ENCODE measurements at regions not wholly inside any gene's neighbourhood (a gene's known extent, or its start where the extent isn't known, plus 50 kb on each side); places are given as distances from the start of the nearest gene placed in this dataset.

DNA sequence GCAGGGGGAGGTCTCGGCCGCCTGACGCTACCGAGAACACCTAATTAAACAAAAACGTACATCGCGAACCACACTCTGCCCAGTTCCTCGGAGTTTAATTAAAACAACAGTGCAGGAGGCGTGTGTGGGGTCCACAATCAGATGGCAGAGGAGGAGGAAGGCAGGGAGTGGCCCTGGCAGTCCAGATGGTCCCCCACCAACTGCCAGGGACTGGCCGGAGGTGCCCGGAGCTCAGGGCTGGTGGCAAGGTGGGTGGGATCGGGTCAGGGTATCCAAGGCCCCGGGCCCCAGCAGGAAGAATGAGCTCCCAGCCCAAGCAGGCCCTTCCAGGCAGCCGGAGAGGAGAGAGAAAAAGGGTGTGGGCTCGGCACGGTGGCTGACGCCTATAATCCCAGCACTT lies 71.3 kb downstream of the PTPRS start:
- Mint-ChIP-seq H3K27me3 (ENCODE audit: low read depth in 3 of 3) (peaks cover 0 to 5% (median 0%) of the 10 kb centered on the region in 3 donors), H3K4me1 (peaks cover 0 to 3% of the 10 kb centered on the region in 2 donors), H3K36me3 (no peaks in the 10 kb centered on the region), H3K9me3 (no peaks in the 10 kb centered on the region), H3K4me3 (no peak overlapping the region), H3K27ac (no peak overlapping the region)
- no peak for DNase-seq

DNA sequence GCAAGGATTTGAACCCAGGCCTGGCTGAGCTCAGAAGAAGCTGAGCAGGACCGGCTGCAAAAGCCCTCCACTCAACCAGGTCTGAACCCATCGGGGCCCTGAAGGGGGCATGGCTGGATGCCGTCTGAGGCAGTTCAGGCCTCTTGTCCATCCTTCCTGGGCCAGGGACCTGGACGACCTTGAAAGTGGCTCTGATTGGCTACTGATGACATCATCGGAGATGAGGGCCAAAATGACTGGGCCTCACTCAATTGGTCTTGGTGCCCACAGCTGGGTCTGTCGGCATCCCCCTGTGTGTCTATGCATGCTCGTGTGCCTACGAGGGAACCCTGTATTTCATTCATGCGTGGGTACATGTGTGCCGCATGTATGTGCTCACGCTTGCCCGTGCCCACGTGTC lies 71.8 kb downstream of the PTPRS start:
- H3K9me3 Mint-ChIP-seq = no peaks in the 10 kb centered on the region
- H3K27ac Mint-ChIP-seq = no peak overlapping the region
- no peak for DNase-seq
- H3K4me3 Mint-ChIP-seq = no peak overlapping the region
- H3K27me3 Mint-ChIP-seq (ENCODE audit: low read depth in 3 of 3) = peaks cover 0 to 5% (median 0%) of the 10 kb centered on the region in 3 donors
- peaks cover 0 to 3% of the 10 kb centered on the region in 2 donors for H3K4me1 Mint-ChIP-seq
- no peaks in the 10 kb centered on the region for H3K36me3 Mint-ChIP-seq

DNA sequence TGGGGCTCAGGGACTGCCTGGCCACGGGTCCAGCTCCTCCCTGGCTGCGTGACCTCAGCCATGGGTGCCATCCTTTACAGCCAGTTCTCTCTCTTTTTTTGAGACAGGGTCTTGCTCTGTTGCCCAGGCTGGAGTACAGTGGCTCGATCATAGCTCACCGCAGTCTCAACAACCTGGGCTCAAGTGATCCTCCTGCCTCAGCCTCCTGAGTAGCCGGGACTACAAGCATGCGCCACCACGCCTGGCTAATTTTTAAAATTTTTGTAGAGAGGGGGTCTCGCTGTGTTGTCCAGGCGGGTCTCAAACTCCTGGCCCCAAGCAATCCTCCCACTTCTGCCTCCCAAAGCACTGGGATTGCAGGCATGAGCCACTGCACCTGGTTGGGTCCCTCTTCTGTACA lies 75.4 kb downstream of the PTPRS start:
- no peak overlapping the region for H3K27ac Mint-ChIP-seq
- peaks cover 0 to 5% (median 2%) of the 10 kb centered on the region in 3 donors for H3K27me3 Mint-ChIP-seq (ENCODE audit: low read depth in 3 of 3)
- no peaks in the 10 kb centered on the region for H3K36me3 Mint-ChIP-seq
- no peak for DNase-seq
- H3K4me3 Mint-ChIP-seq = no peak overlapping the region
- no peaks in the 10 kb centered on the region for H3K9me3 Mint-ChIP-seq
- H3K4me1 Mint-ChIP-seq = peaks cover 0 to 3% of the 10 kb centered on the region in 2 donors

DNA sequence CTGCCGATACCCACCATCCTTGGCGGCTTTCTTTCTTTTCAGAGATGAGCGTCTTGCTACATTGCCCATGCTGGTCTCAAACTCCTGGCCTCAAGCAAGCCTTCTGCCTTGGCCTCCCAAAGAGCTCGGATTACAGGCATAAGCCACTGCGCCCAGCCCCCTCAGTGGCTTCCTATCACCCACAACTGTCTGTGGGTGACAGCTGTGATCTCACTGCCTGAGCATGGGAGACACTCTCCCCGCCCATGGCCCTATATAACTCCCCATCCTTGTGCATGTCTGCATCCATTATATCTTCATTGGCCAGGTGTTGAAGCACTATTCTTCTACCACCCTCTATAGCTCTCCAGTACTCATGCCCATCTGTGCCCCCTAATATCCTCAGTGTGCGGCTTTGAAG lies 76.2 kb downstream of the PTPRS start:
- peaks cover 0 to 3% of the 10 kb centered on the region in 2 donors for H3K4me1 Mint-ChIP-seq
- peaks cover 0 to 5% (median 2%) of the 10 kb centered on the region in 3 donors for H3K27me3 Mint-ChIP-seq (ENCODE audit: low read depth in 3 of 3)
- no peak overlapping the region for H3K4me3 Mint-ChIP-seq
- H3K27ac Mint-ChIP-seq = peak overlapping the region in 1 of 6 donors; percentile 25
- no peak for DNase-seq
- no peaks in the 10 kb centered on the region for H3K9me3 Mint-ChIP-seq
- no peaks in the 10 kb centered on the region for H3K36me3 Mint-ChIP-seq

DNA sequence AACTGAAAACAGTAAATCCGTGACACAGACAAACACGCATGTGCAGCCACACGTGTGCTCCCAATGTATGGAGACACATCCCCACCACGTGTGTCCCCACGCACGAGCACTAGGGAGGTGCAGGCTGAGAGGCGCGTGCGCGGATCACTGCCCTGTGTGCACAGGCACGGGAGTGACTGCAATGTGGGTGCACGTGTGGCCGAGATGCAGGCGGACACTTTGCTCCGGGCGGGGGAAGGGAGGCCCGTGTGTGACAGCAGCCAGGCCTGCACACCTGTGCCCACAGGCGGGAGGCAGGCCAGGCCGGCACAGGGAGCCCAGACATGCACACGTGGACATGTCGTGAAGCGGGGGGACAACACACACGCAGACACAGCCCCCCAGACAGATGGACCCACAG lies 77.0 kb downstream of the PTPRS start:
- Mint-ChIP-seq H3K27me3 (ENCODE audit: low read depth in 3 of 3) (peaks cover 0 to 5% (median 2%) of the 10 kb centered on the region in 3 donors), H3K9me3 (no peaks in the 10 kb centered on the region), H3K27ac (no peak overlapping the region), H3K36me3 (no peaks in the 10 kb centered on the region), H3K4me3 (no peak overlapping the region), H3K4me1 (peaks cover 0 to 3% of the 10 kb centered on the region in 2 donors)
- no peak for DNase-seq

DNA sequence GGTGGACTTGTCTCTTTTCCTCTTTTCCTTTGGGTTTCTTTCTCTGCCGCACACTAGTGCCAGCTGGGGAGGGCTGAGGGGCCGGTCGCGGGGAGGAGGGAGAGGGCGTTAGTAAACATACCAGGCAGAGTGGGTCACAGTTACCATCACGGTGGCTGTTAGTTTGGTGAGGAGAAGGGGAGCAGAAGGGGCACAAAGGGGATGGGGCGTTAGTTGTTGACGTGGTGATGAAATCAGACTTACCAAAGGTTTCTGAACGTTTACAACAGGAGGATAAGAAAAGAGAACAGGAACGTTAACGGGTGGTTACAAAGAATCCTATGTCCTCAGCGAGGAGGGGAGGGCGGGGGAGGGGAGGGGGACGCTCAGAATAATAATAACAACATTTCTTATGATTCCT lies 77.9 kb downstream of the PTPRS start:
- no peak overlapping the region for H3K27ac Mint-ChIP-seq
- H3K9me3 Mint-ChIP-seq = no peaks in the 10 kb centered on the region
- peaks cover 0 to 2% (median 2%) of the 10 kb centered on the region in 3 donors for H3K27me3 Mint-ChIP-seq (ENCODE audit: low read depth in 3 of 3)
- no peak for DNase-seq
- peaks cover 0 to 3% of the 10 kb centered on the region in 2 donors for H3K4me1 Mint-ChIP-seq
- no peak overlapping the region for H3K4me3 Mint-ChIP-seq
- no peaks in the 10 kb centered on the region for H3K36me3 Mint-ChIP-seq

DNA sequence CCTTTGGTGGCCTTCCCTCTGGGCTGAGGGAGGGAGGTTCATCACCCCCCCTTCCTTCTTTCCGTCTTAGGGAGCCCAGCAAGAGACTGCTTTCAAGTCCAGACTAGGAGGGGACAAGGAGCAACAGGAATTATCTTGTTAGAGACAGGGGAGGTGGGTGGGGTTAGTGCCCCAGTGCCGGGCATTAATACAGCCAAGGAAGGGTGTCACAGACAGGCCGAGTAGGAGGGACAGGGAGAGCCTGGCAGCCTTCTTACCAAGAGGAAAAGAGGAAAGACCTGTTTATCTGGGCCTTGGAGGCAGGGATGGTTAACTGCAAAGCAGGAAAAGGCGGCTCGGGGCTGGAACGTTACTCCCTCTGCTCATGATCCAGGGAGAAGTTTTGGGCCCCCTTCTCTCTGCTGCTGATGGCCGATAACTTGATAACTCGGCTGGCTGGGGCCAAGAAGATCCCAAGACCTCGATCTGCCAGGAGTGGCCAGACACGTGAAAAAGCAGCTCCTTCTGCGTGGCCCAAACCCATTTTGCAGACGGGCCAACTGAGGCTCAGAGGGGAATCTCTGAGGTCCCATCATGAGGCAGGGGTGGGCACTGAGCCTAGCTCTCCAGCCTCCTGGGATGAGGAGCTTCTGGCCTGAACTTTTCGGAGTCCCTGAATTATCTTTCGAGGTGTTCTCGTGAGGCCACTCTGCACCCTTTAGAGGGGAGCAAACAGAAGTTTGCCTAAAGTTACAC lies 79.3 kb downstream of the PTPRS start:
- Mint-ChIP-seq H3K9me3 (peaks cover 0 to under 1% (median 0%) of the 10 kb centered on the region in 6 donors), H3K36me3 (no peaks in the 10 kb centered on the region), H3K4me3 (no peak overlapping the region), H3K4me1 (peaks cover 0 to 3% of the 10 kb centered on the region in 2 donors), H3K27ac (no peak overlapping the region), H3K27me3 (ENCODE audit: low read depth in 3 of 3) (peaks cover 0 to 2% (median 0%) of the 10 kb centered on the region in 3 donors)
- no peak for DNase-seq

DNA sequence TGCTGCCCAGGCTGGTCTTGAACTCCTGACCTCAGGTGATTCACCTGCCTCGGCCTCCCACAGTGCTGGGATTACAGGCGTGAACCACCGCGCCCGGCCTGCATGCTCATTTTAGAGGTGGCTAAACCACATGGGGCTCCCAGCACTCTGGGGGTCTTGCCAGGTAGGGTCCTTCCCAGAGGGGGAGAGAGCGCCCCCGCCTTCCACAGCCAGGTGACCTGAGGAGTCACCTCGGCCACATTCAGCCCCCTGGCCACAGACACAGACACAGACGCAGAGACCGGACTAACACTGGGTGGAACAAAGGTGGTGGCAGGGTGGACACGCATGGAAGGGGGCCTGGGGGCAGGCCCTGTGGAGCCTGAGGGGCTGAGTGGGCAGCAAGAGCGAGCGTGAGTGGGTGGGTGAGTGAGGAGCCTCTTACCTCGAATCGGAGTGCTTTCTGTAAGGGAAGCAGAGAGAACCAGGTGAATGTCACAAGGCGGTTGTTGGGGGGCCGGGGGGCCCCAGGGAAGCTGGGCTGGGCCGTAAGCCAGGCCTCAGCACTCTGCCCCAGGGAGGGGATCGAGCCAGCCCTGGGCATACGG lies 80.1 kb downstream of the PTPRS start:
- Mint-ChIP-seq H3K27me3 (ENCODE audit: low read depth in 3 of 3) (peaks cover 0 to 2% (median 0%) of the 10 kb centered on the region in 3 donors), H3K4me3 (no peak overlapping the region), H3K9me3 (peaks cover 0 to 8% (median 4%) of the 10 kb centered on the region in 6 donors), H3K27ac (no peak overlapping the region), H3K4me1 (peaks cover 0 to 3% of the 10 kb centered on the region in 2 donors), H3K36me3 (peaks cover 0 to 4% (median 0%) of the 10 kb centered on the region in 3 donors)
- DNase-seq = no peak

DNA sequence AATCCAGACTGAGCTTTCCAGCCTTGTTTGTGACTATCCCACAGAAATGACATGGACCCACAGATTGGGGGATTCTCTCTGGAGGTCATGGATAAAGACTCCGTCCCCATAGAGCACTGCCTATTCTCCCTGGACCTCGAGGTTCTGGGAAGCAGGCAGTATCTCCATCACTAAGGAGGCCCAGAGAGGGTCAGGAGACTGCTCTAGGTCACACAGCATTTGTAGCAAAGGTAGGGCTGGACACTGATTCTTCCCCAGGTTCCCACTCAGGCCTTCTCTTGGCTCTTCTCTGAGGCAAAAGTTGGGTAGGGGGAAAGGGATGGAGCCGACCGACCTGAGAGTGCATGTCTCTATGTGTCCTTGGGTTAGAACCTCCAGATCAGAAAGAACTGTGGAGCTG lies 80.9 kb downstream of the PTPRS start:
- no peak for DNase-seq
- H3K4me3 Mint-ChIP-seq = no peak overlapping the region
- peaks cover 0 to 2% (median 0%) of the 10 kb centered on the region in 3 donors for H3K27me3 Mint-ChIP-seq (ENCODE audit: low read depth in 3 of 3)
- H3K36me3 Mint-ChIP-seq = peaks cover 0 to 4% (median 0%) of the 10 kb centered on the region in 3 donors
- H3K9me3 Mint-ChIP-seq = peaks cover 0 to 15% (median 8%) of the 10 kb centered on the region in 6 donors
- peaks cover 0 to 3% of the 10 kb centered on the region in 2 donors for H3K4me1 Mint-ChIP-seq
- no peak overlapping the region for H3K27ac Mint-ChIP-seq

DNA sequence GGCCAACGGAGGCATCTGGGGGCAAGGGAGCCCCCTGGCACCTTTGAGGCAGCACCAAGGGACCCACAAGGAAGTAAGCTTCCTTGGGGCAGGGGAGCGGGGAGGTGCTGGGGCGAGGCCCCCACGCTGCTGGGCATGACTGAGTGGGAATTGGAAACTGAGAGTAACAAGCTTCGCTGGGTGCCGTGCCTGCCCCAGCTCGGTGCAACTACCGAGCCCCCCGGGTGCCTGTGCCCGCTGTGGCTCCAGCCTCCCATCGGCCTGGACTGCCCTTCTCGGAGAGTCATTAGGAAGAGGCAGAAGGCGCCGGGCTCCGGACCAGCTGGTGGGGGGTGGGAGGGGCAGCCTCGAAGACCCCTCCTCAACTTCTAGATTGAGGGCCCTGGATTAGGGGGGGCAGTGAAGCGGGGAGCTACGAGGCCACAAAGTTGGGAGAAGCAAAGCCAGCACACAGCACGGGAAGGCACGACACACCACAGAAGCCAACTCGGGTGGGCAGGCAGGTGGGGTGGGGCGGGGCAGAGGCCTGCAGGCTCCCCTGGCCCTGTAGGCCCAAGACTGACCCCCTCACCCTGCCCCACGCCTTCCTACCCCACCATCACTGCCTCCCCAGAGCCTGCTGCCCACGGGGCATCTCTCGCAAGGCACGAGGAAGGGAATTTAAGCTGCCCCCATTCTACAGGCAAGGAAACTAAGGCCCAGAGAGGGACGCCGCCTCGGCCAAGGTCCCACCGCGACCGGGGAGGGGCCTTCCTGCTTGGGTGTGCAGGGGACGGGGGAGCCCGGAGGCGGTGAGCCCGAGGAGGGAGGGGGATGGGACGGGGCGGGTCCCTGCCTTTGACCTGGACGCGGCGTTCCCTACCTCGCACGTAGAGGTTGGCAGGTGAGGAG lies 83.2 kb downstream of the PTPRS start:
- Mint-ChIP-seq H3K4me1 (no peaks in the 10 kb centered on the region), H3K9me3 (peaks cover 5 to 28% (median 14%) of the 10 kb centered on the region in 6 donors), H3K27me3 (ENCODE audit: low read depth in 3 of 3) (no peaks in the 10 kb centered on the region), H3K4me3 (no peak overlapping the region), H3K36me3 (peaks cover 0 to 4% (median 3%) of the 10 kb centered on the region in 3 donors), H3K27ac (no peak overlapping the region)
- no peak for DNase-seq

DNA sequence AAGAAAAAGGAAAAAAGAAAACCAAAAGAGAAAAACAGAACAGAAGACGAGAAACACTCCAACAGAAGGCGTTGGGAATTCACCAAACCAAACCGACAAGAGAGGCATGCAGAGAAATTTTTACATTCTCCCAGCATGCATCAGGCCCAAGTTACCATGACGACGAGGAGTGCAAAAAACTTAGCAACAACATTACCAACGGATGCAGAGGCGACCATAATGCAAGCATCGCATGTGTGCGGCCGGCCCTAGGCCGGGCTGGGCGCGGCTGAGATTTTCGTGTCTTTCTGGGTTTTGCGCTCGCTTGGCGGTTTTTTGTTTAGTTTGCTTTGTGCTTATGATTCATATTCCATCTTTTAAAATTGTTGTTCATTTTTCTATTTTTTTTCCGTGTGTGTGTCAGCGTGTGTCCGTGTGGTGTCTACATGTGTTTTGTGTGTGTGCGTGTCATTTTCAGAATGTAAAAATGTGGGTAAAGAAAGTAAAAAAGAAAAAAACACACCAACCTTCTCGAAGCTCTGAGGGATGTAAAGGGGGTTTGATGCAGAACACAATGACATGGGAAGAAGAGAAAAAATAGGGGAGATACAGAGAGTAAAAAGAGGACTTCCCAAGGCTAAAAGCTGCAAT lies 84.9 kb downstream of the PTPRS start:
- H3K27me3 Mint-ChIP-seq (ENCODE audit: low read depth in 3 of 3) = no peaks in the 10 kb centered on the region
- no peak for DNase-seq
- no peaks in the 10 kb centered on the region for H3K4me1 Mint-ChIP-seq
- peaks cover 5 to 28% (median 14%) of the 10 kb centered on the region in 6 donors for H3K9me3 Mint-ChIP-seq
- H3K36me3 Mint-ChIP-seq = peaks cover 0 to 4% (median 3%) of the 10 kb centered on the region in 3 donors
- H3K4me3 Mint-ChIP-seq = no peak overlapping the region
- no peak overlapping the region for H3K27ac Mint-ChIP-seq

DNA sequence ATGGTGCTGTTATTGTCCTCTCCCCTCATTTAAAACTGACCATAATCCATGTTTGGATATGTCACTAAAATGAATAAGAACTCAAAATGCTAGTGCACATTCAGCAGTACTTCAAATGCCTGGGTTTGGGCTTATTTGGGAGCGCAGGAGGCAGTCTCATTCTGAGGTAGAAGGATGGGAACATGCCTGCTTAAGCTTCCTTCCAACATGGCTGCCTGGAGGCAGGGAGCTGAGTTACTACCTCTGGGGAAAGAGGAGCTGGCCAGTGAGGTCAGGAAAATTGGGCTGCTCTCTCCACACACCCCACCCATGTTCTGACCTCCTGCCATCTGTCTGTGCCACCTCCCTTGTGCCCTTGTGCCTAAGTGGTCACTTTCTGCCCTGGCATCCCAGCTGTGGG lies 85.7 kb downstream of the PTPRS start:
- Mint-ChIP-seq H3K27me3 (ENCODE audit: low read depth in 3 of 3) (no peaks in the 10 kb centered on the region), H3K4me3 (no peak overlapping the region), H3K9me3 (peaks cover 5 to 28% (median 14%) of the 10 kb centered on the region in 6 donors), H3K4me1 (no peaks in the 10 kb centered on the region), H3K36me3 (peaks cover 0 to 4% (median 3%) of the 10 kb centered on the region in 3 donors), H3K27ac (no peak overlapping the region)
- DNase-seq = no peak

DNA sequence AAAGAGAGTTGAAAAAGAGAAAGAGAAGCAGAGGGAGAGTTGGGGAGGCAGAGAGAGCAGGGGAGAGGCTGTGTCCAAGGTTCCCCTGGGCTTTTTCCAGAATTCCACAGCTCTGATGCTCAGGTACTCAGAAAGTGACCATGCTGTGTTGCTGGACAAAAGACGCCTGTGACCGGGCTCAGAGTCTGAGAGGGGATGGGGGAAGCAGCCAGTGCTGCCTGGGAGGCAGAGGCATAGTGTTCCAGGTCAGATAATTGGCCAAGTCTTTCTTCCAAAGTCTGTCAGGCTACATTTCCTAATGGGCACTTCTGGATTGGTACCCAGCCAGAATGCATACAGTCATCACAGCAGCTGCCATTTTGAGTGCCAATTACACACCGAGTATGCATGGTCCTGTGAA lies 86.1 kb downstream of the PTPRS start:
- peaks cover 0 to 4% (median 3%) of the 10 kb centered on the region in 3 donors for H3K36me3 Mint-ChIP-seq
- H3K9me3 Mint-ChIP-seq = peaks cover 5 to 28% (median 14%) of the 10 kb centered on the region in 6 donors
- no peaks in the 10 kb centered on the region for H3K27me3 Mint-ChIP-seq (ENCODE audit: low read depth in 3 of 3)
- DNase-seq = no peak
- H3K27ac Mint-ChIP-seq = no peak overlapping the region
- H3K4me3 Mint-ChIP-seq = no peak overlapping the region
- H3K4me1 Mint-ChIP-seq = no peaks in the 10 kb centered on the region
